GM10266 (cell line): ENCODE measurements at regions not wholly inside any gene's neighbourhood (a gene's known extent, or its start where the extent isn't known, plus 50 kb on each side); places are given as distances from the start of the nearest gene placed in this dataset.
"Not testable (repeated sequence)": the region's sequence is repeated elsewhere in the genome, so short reads cannot be mapped to it uniquely, and the experiment has no call there.

Source experiments
- DNase-seq: peaks from one replicate; pipeline ENCODE4 v3.0.0; 2012; ENCODE audit errors: extremely low spot score
- TF ChIP-seq, protein P1 (sequence below): IDR thresholded peaks from 2 replicates; pipeline ENCODE4 v1.5.1; 2012; ENCODE audit warnings: mild to moderate bottlenecking, low read depth; ENCODE audit not compliant: control insufficient read depth, insufficient read depth; ENCODE audit errors: missing control alignments

- TF ChIP-seq, protein P1, sequence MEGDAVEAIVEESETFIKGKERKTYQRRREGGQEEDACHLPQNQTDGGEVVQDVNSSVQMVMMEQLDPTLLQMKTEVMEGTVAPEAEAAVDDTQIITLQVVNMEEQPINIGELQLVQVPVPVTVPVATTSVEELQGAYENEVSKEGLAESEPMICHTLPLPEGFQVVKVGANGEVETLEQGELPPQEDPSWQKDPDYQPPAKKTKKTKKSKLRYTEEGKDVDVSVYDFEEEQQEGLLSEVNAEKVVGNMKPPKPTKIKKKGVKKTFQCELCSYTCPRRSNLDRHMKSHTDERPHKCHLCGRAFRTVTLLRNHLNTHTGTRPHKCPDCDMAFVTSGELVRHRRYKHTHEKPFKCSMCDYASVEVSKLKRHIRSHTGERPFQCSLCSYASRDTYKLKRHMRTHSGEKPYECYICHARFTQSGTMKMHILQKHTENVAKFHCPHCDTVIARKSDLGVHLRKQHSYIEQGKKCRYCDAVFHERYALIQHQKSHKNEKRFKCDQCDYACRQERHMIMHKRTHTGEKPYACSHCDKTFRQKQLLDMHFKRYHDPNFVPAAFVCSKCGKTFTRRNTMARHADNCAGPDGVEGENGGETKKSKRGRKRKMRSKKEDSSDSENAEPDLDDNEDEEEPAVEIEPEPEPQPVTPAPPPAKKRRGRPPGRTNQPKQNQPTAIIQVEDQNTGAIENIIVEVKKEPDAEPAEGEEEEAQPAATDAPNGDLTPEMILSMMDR = no peak
- DNase-seq = no peak
Measured at GRCh38 chr7:109699661-109700060, 1130.0 kb downstream of the DNAJB9 start.

DNA sequence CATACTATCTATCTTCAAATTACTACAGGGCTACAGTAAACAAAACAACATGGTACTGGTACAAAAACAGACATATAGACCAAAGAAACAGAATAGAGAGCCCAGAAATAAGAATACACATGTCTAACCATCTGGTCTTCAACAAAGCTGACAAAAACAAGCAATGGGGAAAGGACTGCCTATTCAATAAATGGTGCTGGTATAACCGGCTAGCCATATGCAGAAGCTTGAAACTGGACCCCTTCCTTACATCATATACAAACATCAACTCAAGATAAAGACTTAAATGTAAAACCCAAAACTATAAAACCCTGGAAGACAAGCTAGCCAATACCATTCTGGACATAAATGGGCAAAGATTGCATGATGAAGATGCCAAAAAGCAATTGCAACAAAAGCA is 1143.7 kb downstream of the DNAJB9 start:
- TF ChIP-seq, protein P1 = no peak
- no peak for DNase-seq

DNA sequence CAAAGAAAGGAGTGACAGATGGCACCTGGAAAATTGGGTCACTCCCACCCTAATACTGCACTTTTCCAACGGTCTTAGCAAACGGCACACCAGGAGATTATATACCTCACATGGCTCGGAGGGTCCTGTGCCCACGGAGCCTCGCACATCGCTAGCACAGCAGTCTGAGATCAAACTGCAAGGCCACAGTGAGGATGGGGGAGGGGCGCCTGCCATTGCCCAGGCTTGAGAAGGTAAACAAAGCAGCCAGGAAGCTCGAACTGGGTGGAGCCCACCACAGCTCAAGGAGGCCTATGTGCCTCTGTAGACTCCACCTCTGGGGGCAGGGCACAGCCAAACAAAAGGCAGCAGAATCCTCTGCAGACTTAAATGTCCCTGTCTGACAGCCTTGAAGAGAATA is 1149.7 kb downstream of the DNAJB9 start:
- DNase-seq = not testable (repeated sequence)

GRCh38 chr7:109734601-109735000 is 1164.9 kb downstream of the DNAJB9 start:
- no peak for DNase-seq
- TF ChIP-seq, protein P1 = no peak

DNA sequence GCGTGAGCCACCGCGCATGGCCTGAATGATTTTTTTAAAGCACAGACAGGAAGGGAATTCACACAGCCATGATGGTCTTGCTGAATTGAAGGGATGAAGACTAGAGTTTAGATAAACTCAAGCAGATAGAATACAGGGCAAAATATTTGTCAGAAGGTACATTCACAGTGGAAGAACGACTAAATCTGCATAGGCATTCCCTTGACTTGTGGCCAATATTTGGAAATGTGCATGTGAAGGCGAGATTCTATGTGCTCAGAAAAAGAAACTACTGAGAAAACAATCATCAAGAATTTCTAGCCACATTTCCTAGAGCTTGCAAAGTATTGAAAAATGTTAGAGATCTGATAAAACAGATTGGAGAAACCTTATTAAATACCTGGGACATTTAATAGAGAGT is 1166.2 kb downstream of the DNAJB9 start:
- no peak for DNase-seq

GRCh38 chr7:109745677-109746410 is 1176.2 kb downstream of the DNAJB9 start:
- no peak for DNase-seq
- TF ChIP-seq, protein P1 = no peak

More for the DNA sequence above, 1166.2 kb downstream of the DNAJB9 start:
- TF ChIP-seq, protein P1 = no peak

- DNase-seq = no peak
- TF ChIP-seq, protein P1 = no peak
Measured at GRCh38 chr7:109751241-109751640, 1181.6 kb downstream of the DNAJB9 start.

- TF ChIP-seq, protein P1 = no peak
- DNase-seq = no peak
Measured at GRCh38 chr7:109752068-109752467, 1182.4 kb downstream of the DNAJB9 start.
